Middle frontal gyrus (tissue), 1 donor: ENCODE measurements at regions not wholly inside any gene's neighbourhood (a gene's known extent, or its start where the extent isn't known, plus 50 kb on each side); places are given as distances from the start of the nearest gene placed in this dataset.

Experiments
- DNase-seq: peaks from one replicate; pipeline ENCODE4 v3.0.0-alpha.2; 2015; ENCODE audit warnings: low spot score; ENCODE audit errors: extremely low spot score

- DNase-seq: no peak
Observed at GRCh38 chr13:111949311-111949710, 117.6 kb upstream of the SOX1 start.

DNA sequence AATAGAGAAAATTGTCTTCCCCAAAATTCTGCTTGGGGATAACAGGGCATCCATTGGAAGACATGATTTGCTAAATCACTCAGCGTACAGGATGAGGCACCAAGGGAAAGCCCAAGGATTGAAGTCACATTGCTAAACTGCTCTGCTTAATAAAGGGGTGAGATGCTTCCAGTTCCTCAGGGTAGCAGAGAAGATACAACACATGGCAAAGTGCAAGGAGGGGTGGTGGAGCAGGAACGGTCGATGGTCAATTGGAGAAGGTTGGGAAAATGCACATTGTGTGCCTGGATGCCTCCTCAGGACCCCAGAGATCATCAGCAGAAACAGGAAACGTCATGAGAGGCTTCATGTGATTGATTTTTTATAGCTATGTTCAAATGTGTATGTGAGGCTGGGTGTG, 116.3 kb upstream of the SOX1 start:
- no peak for DNase-seq

DNA sequence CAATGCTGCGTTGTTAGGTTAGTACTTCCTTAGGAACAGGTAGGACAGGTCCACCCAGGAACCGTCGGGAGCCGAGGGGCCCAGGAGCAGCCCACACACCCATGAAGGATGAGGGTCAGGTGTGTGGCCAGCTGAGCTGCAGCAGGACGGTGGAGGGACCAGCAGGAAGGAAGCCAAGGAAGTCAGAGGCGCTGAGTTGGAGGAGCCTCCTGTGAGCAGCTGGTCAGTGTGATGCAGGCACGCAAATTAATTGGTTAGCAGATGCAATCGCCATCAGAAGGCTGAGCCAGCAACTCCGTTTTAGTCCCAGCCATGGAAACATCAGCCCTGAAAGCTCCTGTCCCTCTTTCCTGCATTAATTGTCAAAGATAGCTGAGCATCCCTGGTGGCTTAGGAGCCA, 114.9 kb upstream of the SOX1 start:
- DNase-seq: no peak

DNA sequence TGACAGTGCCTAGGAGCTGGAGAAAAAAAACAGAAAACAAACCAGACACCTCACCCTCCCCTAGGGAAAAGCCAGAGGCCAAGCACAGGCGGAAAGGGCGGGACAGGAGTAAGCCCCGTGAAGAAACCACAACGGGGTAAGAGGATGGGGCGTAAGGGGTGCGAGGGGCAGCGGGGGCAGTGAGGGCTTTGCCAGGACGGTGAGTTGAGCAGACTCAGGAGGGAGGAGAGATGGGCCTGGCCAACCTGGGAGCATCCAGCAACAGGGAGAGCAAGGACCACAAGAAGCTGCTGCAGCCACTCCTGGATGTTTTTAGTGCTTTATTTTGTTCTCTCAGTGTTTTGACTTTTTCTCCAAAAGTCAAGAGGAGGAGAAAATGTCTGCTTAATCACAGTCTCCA, 114.1 kb upstream of the SOX1 start:
- no peak for DNase-seq

GRCh38 chr13:111953546-111954178, 113.3 kb upstream of the SOX1 start:
- no peak for DNase-seq

DNA sequence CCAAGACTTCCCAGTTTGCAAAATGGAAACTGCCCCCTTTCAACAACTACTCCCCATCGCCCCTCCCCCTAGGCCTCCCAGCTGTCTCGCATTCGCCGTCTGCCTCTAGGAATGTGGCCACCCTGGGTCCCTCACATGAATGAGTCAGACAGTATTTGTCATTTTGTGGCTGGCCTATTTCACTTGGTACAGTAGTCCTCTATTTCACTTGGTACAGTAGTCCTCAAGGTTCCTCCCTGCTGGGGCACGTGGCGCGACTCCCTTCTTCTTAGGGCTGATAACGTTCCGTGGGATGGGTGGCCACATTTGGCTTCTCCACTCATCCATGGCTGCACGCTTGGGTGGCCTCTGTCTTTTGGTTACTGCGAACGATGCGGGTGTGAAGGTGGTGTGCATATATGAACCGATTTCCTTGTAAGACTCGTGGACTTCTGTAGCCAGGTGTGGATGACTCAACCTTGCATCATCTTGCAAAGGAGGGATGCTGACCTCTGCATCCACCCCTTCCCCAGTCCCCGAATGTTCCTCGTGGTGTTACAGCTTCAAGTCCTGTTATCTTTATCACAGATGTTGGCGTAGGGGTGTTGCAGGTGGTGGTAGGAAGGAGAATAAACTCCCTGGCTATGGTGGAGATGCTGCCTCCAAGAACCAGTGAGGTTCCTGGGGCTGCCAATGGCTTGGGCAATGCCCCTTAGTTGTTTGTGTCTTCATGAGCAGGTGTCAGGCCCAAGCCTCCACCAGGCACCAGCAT, 112.1 kb upstream of the SOX1 start:
- DNase-seq: no peak

DNA sequence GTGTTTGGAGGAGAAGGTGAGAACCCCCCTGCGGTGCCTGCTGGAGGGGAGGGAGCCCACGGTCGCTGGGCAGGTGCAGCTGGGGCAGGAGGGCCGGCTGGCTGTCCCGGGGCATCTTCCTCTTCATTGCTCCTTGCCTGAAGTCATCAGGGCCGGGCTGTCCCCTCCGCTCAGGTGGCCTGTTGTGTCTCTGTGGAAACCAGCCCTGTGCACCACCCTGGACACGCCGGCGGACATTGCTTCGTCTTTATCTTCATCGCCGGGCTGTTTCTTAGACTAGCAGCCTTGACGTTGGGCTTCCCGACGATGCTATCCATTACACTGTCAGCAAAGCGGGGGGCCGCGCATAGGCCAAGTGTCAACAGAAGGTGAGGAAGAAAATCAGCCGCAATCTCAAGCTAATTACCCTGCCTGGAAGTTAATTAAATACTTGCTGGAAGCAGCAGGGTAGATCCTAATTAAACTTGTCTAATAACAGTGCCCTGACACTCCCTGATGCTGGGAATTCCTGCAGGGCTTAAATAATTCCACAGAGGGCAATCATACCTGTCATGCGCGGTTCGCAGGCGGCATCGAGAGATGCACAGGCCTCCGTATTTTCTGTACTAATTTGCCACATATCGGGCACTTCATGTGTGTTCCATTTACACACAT, 111.4 kb upstream of the SOX1 start:
- DNase-seq: no peak

DNA sequence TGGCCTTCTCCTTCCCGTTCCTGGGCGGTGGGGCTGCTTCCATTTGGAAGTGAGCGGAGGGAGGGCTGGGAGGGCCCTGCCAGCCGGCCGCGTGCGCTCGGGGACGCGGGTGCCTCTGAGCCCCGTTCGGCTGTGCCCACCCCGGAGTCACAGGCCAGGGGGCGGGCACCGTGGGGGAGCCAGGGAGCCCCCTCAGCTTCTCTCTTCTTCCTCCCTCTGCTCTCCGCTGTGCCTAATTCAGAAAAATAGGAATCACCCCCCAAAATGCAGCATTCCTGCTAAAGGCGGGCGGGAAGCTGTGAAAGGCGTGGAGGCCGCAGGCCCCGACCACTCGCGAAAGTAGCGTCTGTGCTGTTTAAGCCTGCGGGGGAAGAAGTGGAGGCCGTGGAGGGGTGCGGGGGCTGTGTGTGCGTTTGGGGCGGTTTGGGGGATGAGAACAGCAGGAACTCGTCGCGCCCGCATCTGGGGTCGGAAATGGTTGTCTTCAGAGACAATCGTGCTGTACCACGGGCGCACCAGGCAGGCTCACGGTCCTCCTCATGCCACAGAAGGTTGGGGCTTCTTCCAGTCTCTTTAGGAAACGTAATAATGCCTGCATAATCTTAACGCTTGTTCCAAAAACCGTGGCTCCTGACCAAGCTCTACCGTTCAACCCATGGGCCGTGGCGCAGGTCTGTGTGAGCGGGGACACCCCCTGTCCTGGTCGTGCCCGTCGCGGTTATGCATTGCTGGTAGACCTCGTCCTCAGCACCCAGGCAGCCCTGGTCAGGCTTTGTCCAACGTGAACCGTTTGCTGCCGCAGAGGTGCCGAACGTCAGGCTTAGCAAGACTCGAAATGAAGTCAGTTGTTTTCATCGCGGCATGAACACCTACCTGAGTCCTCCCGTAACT, 110.4 kb upstream of the SOX1 start:
- no peak for DNase-seq

DNA sequence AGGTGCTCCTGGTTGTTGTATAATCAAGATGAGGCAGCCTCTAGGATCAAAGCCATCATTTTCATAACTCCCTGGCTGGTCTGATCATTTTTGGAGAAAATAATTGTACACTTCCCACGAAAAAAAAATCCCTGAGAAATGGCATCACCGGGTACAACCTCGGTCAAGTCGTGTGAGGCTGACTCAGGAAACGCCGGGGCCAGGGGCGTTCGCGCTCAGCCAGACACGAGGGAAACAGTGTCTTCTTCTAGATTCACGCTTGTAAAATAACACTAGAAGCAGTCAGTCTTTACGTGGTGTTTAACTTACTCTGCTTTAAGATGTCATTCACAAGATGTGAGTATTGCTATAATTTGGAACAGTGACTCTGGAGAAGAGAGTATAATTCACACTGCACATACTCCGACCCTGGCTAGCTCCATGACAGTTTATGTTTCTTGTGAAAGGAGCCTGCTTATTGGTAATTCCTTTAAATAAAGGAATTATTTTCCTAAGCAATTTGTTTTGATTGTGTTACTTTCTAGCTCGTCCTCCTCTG, 109.0 kb upstream of the SOX1 start:
- no peak for DNase-seq

DNA sequence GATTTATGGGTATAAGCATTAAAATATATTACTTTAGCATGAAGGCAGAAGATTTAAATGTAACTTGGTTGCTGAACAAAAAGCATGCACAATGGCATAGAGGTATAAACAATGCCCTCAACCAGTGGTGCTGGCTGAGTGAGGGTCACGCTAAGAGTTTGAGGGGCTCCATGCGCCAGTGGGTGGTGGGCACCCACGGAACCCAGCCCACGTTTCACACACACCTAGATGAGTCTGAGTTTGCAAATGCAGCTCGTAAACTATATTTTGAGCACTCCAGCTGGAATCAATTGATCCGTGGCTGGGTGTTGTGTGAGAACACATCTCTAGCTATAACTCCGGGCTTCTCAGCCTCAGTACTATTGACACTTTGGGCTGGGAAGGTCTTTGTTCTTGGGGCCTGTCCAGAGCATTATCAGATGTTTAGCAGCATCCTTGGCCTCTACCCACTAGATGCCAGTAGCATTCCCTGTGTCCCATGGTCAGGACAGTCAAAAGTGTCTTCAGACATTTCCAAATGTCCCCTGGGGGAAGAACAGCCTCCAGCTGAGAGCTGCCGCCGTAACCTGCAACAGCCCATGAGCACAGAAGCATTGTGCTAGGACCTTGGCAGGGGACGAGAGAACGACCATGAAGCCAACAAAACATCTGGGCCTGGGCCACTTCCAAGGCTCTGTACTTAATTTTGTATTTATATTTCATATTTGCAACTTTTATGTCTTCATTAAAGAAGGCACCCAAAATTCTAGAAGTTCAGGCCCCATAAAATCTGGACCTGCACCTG, 108.1 kb upstream of the SOX1 start:
- DNase-seq: no peak

DNA sequence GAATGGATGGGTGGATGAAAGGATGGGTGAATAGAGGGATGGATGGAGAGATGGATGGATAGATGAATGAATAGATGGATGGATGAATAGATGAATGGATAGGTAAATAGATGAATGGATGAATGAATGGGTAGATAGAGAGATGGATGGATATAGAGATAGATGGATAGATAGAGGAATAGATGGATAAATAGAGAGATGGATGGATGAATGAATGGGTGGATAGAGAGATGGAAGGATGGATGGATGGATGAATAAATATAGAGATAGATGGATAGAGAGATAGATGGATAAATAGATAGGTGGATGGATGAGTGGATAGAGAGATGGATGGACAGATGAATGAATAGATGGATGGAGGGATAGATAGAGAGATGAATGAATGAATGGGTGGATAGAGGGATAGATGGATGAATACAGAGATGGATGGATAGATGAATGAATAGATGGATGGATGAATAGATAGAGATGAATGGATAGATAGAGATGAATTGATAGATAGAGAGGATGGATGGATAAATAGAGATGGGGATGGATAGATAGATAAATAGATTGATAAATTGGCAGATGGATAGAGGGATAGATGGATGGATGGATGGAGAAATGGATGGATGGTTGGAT, 106.7 kb upstream of the SOX1 start:
- DNase-seq: no peak

GRCh38 chr13:111961236-111961635, 105.7 kb upstream of the SOX1 start:
- DNase-seq: no peak

- no peak for DNase-seq
Observed at GRCh38 chr13:111961651-111962192, 105.2 kb upstream of the SOX1 start.

DNA sequence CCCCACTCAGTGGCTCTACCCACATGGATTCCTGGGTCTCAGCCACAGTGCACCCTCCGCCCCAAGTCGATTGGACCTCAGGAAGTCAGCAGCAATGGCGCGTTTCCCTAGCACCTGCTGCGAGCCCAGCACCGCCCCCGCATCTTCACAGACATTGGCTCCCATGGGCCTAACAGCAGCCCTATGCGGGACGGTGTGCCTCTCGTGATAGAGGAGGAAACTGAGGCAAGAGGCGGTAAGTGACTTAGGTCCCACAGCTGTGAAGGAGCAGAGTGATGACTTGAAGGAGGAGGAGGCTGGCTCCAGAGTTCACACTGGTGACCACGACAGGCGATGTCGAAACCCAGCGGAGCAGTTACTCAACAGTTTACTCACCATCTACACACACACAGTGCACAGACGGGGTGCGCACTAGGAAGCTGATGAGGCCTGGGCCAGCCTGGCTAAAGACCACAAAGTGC, 104.5 kb upstream of the SOX1 start:
- no peak for DNase-seq

GRCh38 chr13:111963031-111963430, 103.9 kb upstream of the SOX1 start:
- no peak for DNase-seq

GRCh38 chr13:111964411-111965035, 102.4 kb upstream of the SOX1 start:
- no peak for DNase-seq

- DNase-seq: no peak
Observed at GRCh38 chr13:111965466-111966214, 101.3 kb upstream of the SOX1 start.

DNA sequence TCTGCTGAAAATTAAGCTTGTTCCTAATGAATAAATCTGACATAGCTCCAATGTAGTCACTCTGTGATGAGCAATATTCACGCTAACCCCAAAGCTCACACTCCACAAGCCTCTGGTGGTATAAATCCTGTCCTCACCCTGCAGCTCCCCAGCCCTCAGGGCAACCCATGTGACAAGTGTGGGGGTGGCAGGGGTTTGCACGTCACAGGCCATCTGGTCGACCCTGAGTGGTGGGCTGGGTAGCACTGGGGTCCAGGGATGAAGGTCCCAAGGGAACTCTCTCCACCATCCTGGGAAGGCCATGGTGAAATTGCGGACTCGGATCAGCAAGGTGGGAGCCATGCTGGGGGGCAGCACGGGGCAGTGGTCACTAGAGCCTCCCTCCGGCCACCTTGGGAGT, 100.0 kb upstream of the SOX1 start:
- DNase-seq: no peak
